ENCODE measurements at regions not wholly inside any gene's neighbourhood (a gene's known extent, or its start where the extent isn't known, plus 50 kb on each side); places are given as distances from the start of the nearest gene placed in this dataset.

GRCh38 chr2:191591025-191591424 lies 86.9 kb upstream of the NABP1 start:
- Histone ChIP-seq H2AFZ (ENCODE audit: low read depth) (no peak overlapping the region), H3K27me3 (ENCODE audit: insufficient read depth, low read depth) (no peaks in the 10 kb centered on the region), H3K9ac (no peak overlapping the region), H3K36me3 (ENCODE audit: insufficient read depth) (no peaks in the 10 kb centered on the region), H3K4me2 (no peak overlapping the region), H3K4me1 (ENCODE audit: low read depth, poor library complexity, severe bottlenecking) (no peaks in the 10 kb centered on the region), H3K27ac (no peak overlapping the region), H4K20me1 (ENCODE audit: insufficient read depth) (no peaks in the 10 kb centered on the region), H3K79me2 (ENCODE audit: insufficient read depth, low read depth) (no peaks in the 10 kb centered on the region), H3K4me3 (IDR thresholded peaks at IDR 0.05; ENCODE audit: insufficient read depth, low read depth, low read length) (no peak overlapping the region)
- no peak for TF ChIP-seq CTCF (conservative IDR thresholded peaks at IDR 0.05; ENCODE audit: low read depth, low read length)

DNA sequence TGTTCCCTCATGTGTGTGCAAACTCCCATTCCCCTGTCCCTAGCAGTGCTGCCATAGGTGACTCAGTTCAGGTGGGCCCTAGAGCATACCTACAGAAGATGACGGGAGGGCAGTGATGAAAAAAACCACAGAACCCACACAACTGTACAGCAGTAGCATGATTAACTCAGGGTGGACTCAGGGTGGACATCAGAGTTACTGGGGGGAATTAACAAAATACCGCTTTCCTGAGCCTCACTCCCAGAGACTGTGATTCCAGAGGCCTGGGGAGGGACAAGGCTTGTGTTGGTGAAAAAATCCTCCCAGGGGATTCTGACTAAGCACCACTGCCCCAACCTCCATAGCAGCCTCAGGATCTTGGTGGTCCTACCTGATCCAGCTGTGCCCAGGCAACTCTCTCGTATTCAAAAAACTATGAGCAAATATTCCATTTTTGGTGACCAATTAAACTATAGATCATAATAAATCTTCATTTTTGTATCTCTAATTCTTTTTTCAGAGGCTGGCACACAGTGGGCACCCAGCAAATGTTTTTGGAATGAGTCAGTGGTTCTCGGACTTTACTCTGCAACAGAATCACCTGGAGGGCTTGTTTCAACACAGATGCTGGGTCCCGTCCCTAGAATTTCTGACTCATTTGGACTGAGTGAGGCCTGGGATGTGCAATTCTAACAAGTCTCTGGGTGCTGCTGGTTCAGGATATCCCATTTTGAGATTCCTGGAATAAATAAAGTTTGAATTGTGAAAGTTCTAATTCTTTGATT lies 84.1 kb upstream of the NABP1 start:
- no peak overlapping the region for H3K4me3 ChIP-seq (IDR thresholded peaks at IDR 0.05; ENCODE audit: insufficient read depth, low read depth, low read length)
- H3K9ac ChIP-seq, result no peak overlapping the region
- no peak overlapping the region for H2AFZ ChIP-seq (ENCODE audit: low read depth)
- H3K4me1 ChIP-seq (ENCODE audit: low read depth, poor library complexity, severe bottlenecking), result no peaks in the 10 kb centered on the region
- no peak overlapping the region for H3K27ac ChIP-seq
- H3K27me3 ChIP-seq (ENCODE audit: insufficient read depth, low read depth), result no peaks in the 10 kb centered on the region
- H3K79me2 ChIP-seq (ENCODE audit: insufficient read depth, low read depth), result no peaks in the 10 kb centered on the region
- no peaks in the 10 kb centered on the region for H4K20me1 ChIP-seq (ENCODE audit: insufficient read depth)
- no peak overlapping the region for H3K4me2 ChIP-seq
- no peaks in the 10 kb centered on the region for H3K36me3 ChIP-seq (ENCODE audit: insufficient read depth)
- no peak for TF ChIP-seq CTCF (conservative IDR thresholded peaks at IDR 0.05; ENCODE audit: low read depth, low read length)

DNA sequence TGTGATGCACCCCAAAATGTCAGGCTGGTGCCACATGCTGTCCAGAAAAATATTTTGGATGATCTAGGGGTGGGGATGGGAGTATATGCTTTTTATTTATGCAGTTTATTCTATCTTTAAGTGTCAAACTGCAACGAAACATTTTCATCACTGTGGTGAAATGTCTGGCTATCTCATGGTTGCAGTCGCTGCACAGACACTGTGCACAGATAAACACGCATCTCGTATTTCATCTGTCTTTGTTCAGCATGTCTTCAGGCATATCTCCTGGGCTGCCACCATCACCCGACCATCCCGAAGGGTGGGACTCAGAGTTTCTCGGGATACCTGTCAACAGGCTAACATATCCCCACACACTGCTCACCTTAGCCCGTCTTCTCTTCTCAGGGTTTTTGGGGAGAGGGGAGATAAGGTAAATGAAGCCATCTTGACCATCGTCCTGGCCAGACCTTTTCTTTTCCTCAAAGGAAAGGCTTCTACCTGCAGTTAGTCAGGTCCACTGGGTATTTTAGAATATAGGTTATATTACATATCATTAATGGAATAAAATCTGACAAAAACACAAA lies 80.7 kb upstream of the NABP1 start:
- Histone ChIP-seq H3K4me1 (ENCODE audit: low read depth, poor library complexity, severe bottlenecking) (no peaks in the 10 kb centered on the region), H4K20me1 (ENCODE audit: insufficient read depth) (no peaks in the 10 kb centered on the region), H3K4me2 (no peak overlapping the region), H3K4me3 (IDR thresholded peaks at IDR 0.05; ENCODE audit: insufficient read depth, low read depth, low read length) (no peak overlapping the region), H3K36me3 (ENCODE audit: insufficient read depth) (no peaks in the 10 kb centered on the region), H3K9ac (no peak overlapping the region), H3K27ac (no peak overlapping the region), H2AFZ (ENCODE audit: low read depth) (no peak overlapping the region), H3K27me3 (ENCODE audit: insufficient read depth, low read depth) (no peaks in the 10 kb centered on the region), H3K79me2 (ENCODE audit: insufficient read depth, low read depth) (no peaks in the 10 kb centered on the region)
- no peak for TF ChIP-seq CTCF (conservative IDR thresholded peaks at IDR 0.05; ENCODE audit: low read depth, low read length)

GRCh38 chr2:191598296-191598695 lies 79.6 kb upstream of the NABP1 start:
- H3K79me2 ChIP-seq (ENCODE audit: insufficient read depth, low read depth), result no peaks in the 10 kb centered on the region
- no peak overlapping the region for H3K27ac ChIP-seq
- H3K4me3 ChIP-seq (IDR thresholded peaks at IDR 0.05; ENCODE audit: insufficient read depth, low read depth, low read length), result no peak overlapping the region
- H2AFZ ChIP-seq (ENCODE audit: low read depth), result no peak overlapping the region
- H3K9ac ChIP-seq, result no peak overlapping the region
- TF ChIP-seq CTCF (conservative IDR thresholded peaks at IDR 0.05; ENCODE audit: low read depth, low read length), result no peak
- no peaks in the 10 kb centered on the region for H3K4me1 ChIP-seq (ENCODE audit: low read depth, poor library complexity, severe bottlenecking)
- H3K36me3 ChIP-seq (ENCODE audit: insufficient read depth), result no peaks in the 10 kb centered on the region
- H4K20me1 ChIP-seq (ENCODE audit: insufficient read depth), result no peaks in the 10 kb centered on the region
- no peak overlapping the region for H3K4me2 ChIP-seq
- no peaks in the 10 kb centered on the region for H3K27me3 ChIP-seq (ENCODE audit: insufficient read depth, low read depth)
